Left renal cortex interstitium (tissue), 4 donors: ENCODE measurements at regions not wholly inside any gene's neighbourhood (a gene's known extent, or its start where the extent isn't known, plus 50 kb on each side); places are given as distances from the start of the nearest gene placed in this dataset.

Source experiments
- DNase-seq, 4 donors: peaks; one replicate each; pipeline ENCODE4 v3.0.0-alpha.2; 2013; ENCODE audit warnings: low read depth in 4 of 4, low spot score in 2 of 4, missing footprints in 1 of 4

- DNase-seq = peak; percentile 55 to 74 (median 62)
Observed at GRCh38 chr10:60572511-60573194, 183.0 kb upstream of the ANK3 start.

- DNase-seq = no peak
Observed at GRCh38 chr10:60570896-60571295, 181.2 kb upstream of the ANK3 start.

GRCh38 chr10:60570272-60570865 lies 180.7 kb upstream of the ANK3 start:
- DNase-seq = no peak

- no peak for DNase-seq
Observed at GRCh38 chr10:60569681-60570080, 180.0 kb upstream of the ANK3 start.

- no peak for DNase-seq
Observed at GRCh38 chr10:60566096-60566495, 176.4 kb upstream of the ANK3 start.

GRCh38 chr10:60565492-60565891 lies 175.8 kb upstream of the ANK3 start:
- DNase-seq = no peak

- DNase-seq = no peak
Observed at GRCh38 chr10:60564475-60564874, 174.8 kb upstream of the ANK3 start.

GRCh38 chr10:60560451-60560850 lies 170.8 kb upstream of the ANK3 start:
- DNase-seq = no peak

GRCh38 chr10:60555700-60556099 lies 166.0 kb upstream of the ANK3 start:
- no peak for DNase-seq

GRCh38 chr10:60549686-60550085 lies 160.0 kb upstream of the ANK3 start:
- DNase-seq = no peak

GRCh38 chr10:60542657-60543056 lies 153.0 kb upstream of the ANK3 start:
- no peak for DNase-seq

- no peak for DNase-seq
Observed at GRCh38 chr10:60541451-60541850, 151.8 kb upstream of the ANK3 start.

- DNase-seq = no peak
Observed at GRCh38 chr10:60537697-60538096, 148.0 kb upstream of the ANK3 start.

- DNase-seq = no peak
Observed at GRCh38 chr10:60536529-60537114, 146.9 kb upstream of the ANK3 start.

- DNase-seq = no peak
Observed at GRCh38 chr10:60535427-60535826, 145.8 kb upstream of the ANK3 start.

GRCh38 chr10:60534761-60535389 lies 145.2 kb upstream of the ANK3 start:
- DNase-seq = no peak

- no peak for DNase-seq
Observed at GRCh38 chr10:60532696-60533468, 143.2 kb upstream of the ANK3 start.

GRCh38 chr10:60531006-60531405 lies 141.3 kb upstream of the ANK3 start:
- no peak for DNase-seq

GRCh38 chr10:60527676-60528075 lies 138.0 kb upstream of the ANK3 start:
- DNase-seq = no peak

- DNase-seq = peak in 1 of 4 donors; percentile 4
Observed at GRCh38 chr10:60525716-60526585, 136.3 kb upstream of the ANK3 start.
